Endothelial cell of umbilical vein (primary cell): ENCODE measurements at regions not wholly inside any gene's neighbourhood (a gene's known extent, or its start where the extent isn't known, plus 50 kb on each side); places are given as distances from the start of the nearest gene placed in this dataset.

Source experiments
- BruUV-seq: library from RNA; stranded (reverse); fragments of 400-500 nt; replicated peaks from 2 replicates; lab custom pipeline; 2021; lab: Mats Ljungman, UMichigan
- CTCF ChIA-PET: fragments of 300-600, 350-600 bp; sonication (Branson Sonifier 250); formaldehyde crosslinking; loops from one replicate; lab custom pipeline; 2021; ENCODE audit warnings: antibody characterized with exemption, inconsistent platforms; lab: Charles Lee
- POLR2A ChIA-PET: fragments of 300-600, 350-600 bp; sonication (Branson Sonifier 250); formaldehyde crosslinking; loops from one replicate; lab custom pipeline; 2021; ENCODE audit warnings: antibody characterized with exemption, inconsistent platforms; lab: Charles Lee
- DNase-seq: peaks from one replicate; pipeline ENCODE4 v3.0.0-alpha.2; 2011; ENCODE audit warnings: low read depth, low spot score
- FAIRE-seq: peaks from 2 replicates; lab custom pipeline; 2011; peaks lifted over from hg19 to GRCh38; lab: Jason Lieb, UNC
- H2AFZ ChIP-seq: 2 replicates; pipeline ENCODE4 v1.6.0; 2012; ENCODE audit warnings: low read depth, low read length, control low read depth, inconsistent platforms
- H3K27ac ChIP-seq: 2 replicates; pipeline ENCODE4 v1.5.1; 2011; ENCODE audit warnings: low read depth, mild to moderate bottlenecking, control low read depth, low read length, moderate library complexity; ENCODE audit not compliant: insufficient read depth
- H3K27me3 ChIP-seq, 2 experiments: 2 replicates each; pipeline versions ENCODE4 v1.6.0 to v1.6.1; 2011; ENCODE audit warnings: low read length in 2 of 2, mixed read lengths in 1 of 2; ENCODE audit not compliant: control insufficient read depth in 2 of 2, insufficient read depth in 2 of 2
- H3K36me3 ChIP-seq, 2 experiments: 2 replicates in 1 of 2; 3 replicates in 1 of 2; pipeline ENCODE4 v1.5.1; 2011; ENCODE audit warnings: low read length in 2 of 2, mild to moderate bottlenecking in 1 of 2, moderate library complexity in 1 of 2; ENCODE audit not compliant: control insufficient read depth in 2 of 2, insufficient read depth in 2 of 2; ENCODE audit errors: extremely low read depth in 1 of 2
- H3K4me1 ChIP-seq: 3 replicates; pipeline ENCODE4 v1.5.1; 2011; ENCODE audit warnings: mild to moderate bottlenecking, low read length; ENCODE audit not compliant: control insufficient read depth, insufficient read depth; ENCODE audit errors: extremely low read depth
- H3K4me2 ChIP-seq: 2 replicates; pipeline ENCODE4 v1.6.1; 2011; ENCODE audit warnings: low read length, control low read depth, mixed read lengths; ENCODE audit not compliant: insufficient read depth
- H3K4me3 ChIP-seq, 3 experiments: fragments of 200-600 bp in 1 of 3; sonication (generic), shearing (Covaris generic) in 1 of 3; replicated peaks in 1 of 3; 2 replicates each; pipeline ENCODE4 v1.5.1; 2011 to 2016; ENCODE audit warnings: control low read depth in 3 of 3, low read length in 3 of 3, mild to moderate bottlenecking in 2 of 3, inconsistent platforms in 1 of 3, low read depth in 1 of 3, moderate library complexity in 1 of 3; ENCODE audit not compliant: insufficient read depth in 1 of 3
- H3K79me2 ChIP-seq: 2 replicates; pipeline ENCODE4 v1.6.0; 2012; ENCODE audit warnings: low read length, inconsistent platforms; ENCODE audit not compliant: control insufficient read depth, insufficient read depth
- H3K9ac ChIP-seq: replicated peaks from 2 replicates; pipeline ENCODE3; 2011; ENCODE audit warnings: low read length, control low read depth; ENCODE audit not compliant: insufficient read depth; ENCODE audit errors: extremely low read depth
- H3K9me1 ChIP-seq: replicated peaks from 3 replicates; pipeline ENCODE4 v1.6.0; 2011; ENCODE audit warnings: mild to moderate bottlenecking, low read length; ENCODE audit not compliant: control insufficient read depth, insufficient read depth; ENCODE audit errors: extremely low read depth
- H3K9me3 ChIP-seq: replicated peaks from 2 replicates; pipeline ENCODE4 v1.5.1; 2012; ENCODE audit warnings: low read length, inconsistent platforms; ENCODE audit not compliant: control insufficient read depth, insufficient read depth
- H4K20me1 ChIP-seq: replicated peaks from 2 replicates; pipeline ENCODE3; 2011; ENCODE audit warnings: mild to moderate bottlenecking, low read length; ENCODE audit not compliant: control insufficient read depth, insufficient read depth; ENCODE audit errors: extremely low read depth
- CTCF ChIP-seq, 2 donors: IDR thresholded peaks; 1 replicate in 1 of 2; 2 replicates in 1 of 2; pipeline ENCODE4 v1.5.1; 2011; ENCODE audit warnings: low read length in 2 of 2, mild to moderate bottlenecking in 2 of 2, moderate library complexity in 2 of 2, control low read depth in 1 of 2, inconsistent platforms in 1 of 2, low read depth in 1 of 2; ENCODE audit not compliant: insufficient read depth in 1 of 2; ENCODE audit errors: extremely low read depth in 1 of 2
- EZH2 ChIP-seq: IDR thresholded peaks from 2 replicates; pipeline ENCODE4 v1.6.1; 2012; ENCODE audit warnings: borderline replicate concordance, low read depth, mild to moderate bottlenecking, moderate library complexity, low read length, inconsistent platforms; ENCODE audit not compliant: severe bottlenecking
- FOS ChIP-seq: IDR thresholded peaks from 2 replicates; pipeline ENCODE4 v1.6.1; 2011; ENCODE audit warnings: mild to moderate bottlenecking, low read length, moderate library complexity, borderline replicate concordance; ENCODE audit not compliant: insufficient read depth
- GATA2 ChIP-seq: IDR thresholded peaks from 2 replicates; pipeline ENCODE4 v1.7.0; 2011; ENCODE audit warnings: low read depth, mild to moderate bottlenecking, moderate library complexity, mixed read lengths, low read length; ENCODE audit not compliant: insufficient read length, insufficient read depth
- JUN ChIP-seq: IDR thresholded peaks from 2 replicates; pipeline ENCODE4 v1.6.1; 2011; ENCODE audit warnings: borderline replicate concordance, low read depth; ENCODE audit not compliant: insufficient read length, insufficient read depth
- MAX ChIP-seq: IDR thresholded peaks from 2 replicates; pipeline ENCODE4 v1.6.1; 2011; ENCODE audit not compliant: insufficient read depth, insufficient read length
- MYC ChIP-seq: IDR thresholded peaks from one replicate; pipeline ENCODE4 v1.6.1; 2011; ENCODE audit warnings: mild to moderate bottlenecking, low read depth, low read length
- POLR2A ChIP-seq: IDR thresholded peaks from 2 replicates; pipeline ENCODE4 v1.6.1; 2012; ENCODE audit warnings: low read depth, mild to moderate bottlenecking, control low read depth, low read length
- POLR2AphosphoS5 ChIP-seq: IDR thresholded peaks from 2 replicates; pipeline ENCODE4 v1.6.1; 2012; ENCODE audit warnings: low read depth, mild to moderate bottlenecking, control low read depth, low read length, moderate library complexity; ENCODE audit not compliant: insufficient read depth
- dilution Hi-C: fragments of 300-500 bp; cut with MboI; formaldehyde crosslinking; loops from one replicate; pipeline ENCODE4 v1.15.0; 2019; ENCODE audit warnings: low sequenced_read_pairs; ENCODE audit not compliant: extremely low pct_ligation_motif_present
- intact Hi-C: fragments of 100-400 bp; cut with micrococcal nuclease; formaldehyde crosslinking; loops from one replicate; pipeline ENCODE4 v1.10.0; 2022

GRCh38 chr5:158421319-158421718, 562.4 kb upstream of the CLINT1 start:
- no peak overlapping the region for H2AFZ ChIP-seq
- FAIRE-seq, result no peak
- dilution Hi-C loops (no loop called here), intact Hi-C loops (no loop called here)
- H3K9ac ChIP-seq, result no peak overlapping the region
- H3K79me2 ChIP-seq, result no peaks in the 10 kb centered on the region
- ChIA-PET POLR2A (no interaction called here), CTCF (interaction anchor here (1.7 kb wide), 1 partner anchor 10 kb away, joined by 4 read pairs; no protein-coding TSS in a partner anchor)
- H3K36me3 ChIP-seq, result no peaks in the 10 kb centered on the region
- H3K9me1 ChIP-seq, result no peaks in the 10 kb centered on the region
- TF ChIP-seq MAX, result no peak
- no peak for TF ChIP-seq EZH2
- no peak for TF ChIP-seq CTCF (IDR thresholded peaks at IDR 0.05; ENCODE audit: extremely low read depth in 1 of 2, insufficient read depth in 1 of 2, low read depth in 1 of 2, low read length in 2 of 2)
- TF ChIP-seq FOS, result no peak
- no peak for TF ChIP-seq MYC
- TF ChIP-seq POLR2A, result no peak
- no peak for TF ChIP-seq GATA2
- no peak for TF ChIP-seq POLR2AphosphoS5
- no peak for TF ChIP-seq JUN
- DNase-seq, result no peak
- H3K4me2 ChIP-seq, result no peak overlapping the region
- no peaks in the 10 kb centered on the region for H3K4me1 ChIP-seq
- H4K20me1 ChIP-seq, result no peaks in the 10 kb centered on the region
- no peaks in the 10 kb centered on the region for H3K27me3 ChIP-seq
- H3K27ac ChIP-seq, result no peak overlapping the region
- H3K9me3 ChIP-seq, result no peaks in the 10 kb centered on the region
- BruUV-seq, result no TSS peak
- no peak overlapping the region for H3K4me3 ChIP-seq
